Activated CD4-positive, alpha-beta T cell treated with anti-CD3 and anti-CD28 coated beads, Interleukin-2, amount 10 ng/mL, durations not matched to agents 7 days and 5 days (primary cell): ENCODE measurements at regions not wholly inside any gene's neighbourhood (a gene's known extent, or its start where the extent isn't known, plus 50 kb on each side); places are given as distances from the start of the nearest gene placed in this dataset.

Experiments used
- CTCF ChIA-PET: fragments of 350-600 bp; sonication (Branson Sonifier 250); formaldehyde crosslinking; loops from one replicate; lab custom pipeline; 2021; ENCODE audit warnings: antibody characterized with exemption; lab: Charles Lee
- POLR2A ChIA-PET: fragments of 350-600 bp; sonication (Branson Sonifier 250); formaldehyde crosslinking; loops from one replicate; lab custom pipeline; 2021; ENCODE audit warnings: antibody characterized with exemption; lab: Charles Lee
- DNase-seq: peaks from one replicate; pipeline ENCODE4 v3.0.0-alpha.2; 2020
- H3K27ac Mint-ChIP-seq: one replicate; pipeline ENCODE4 v1.8.0; 2021; ENCODE audit warnings: mild to moderate bottlenecking, moderate library complexity, mixed read lengths
- H3K27me3 Mint-ChIP-seq: one replicate; pipeline ENCODE4 v1.8.0; 2021; ENCODE audit warnings: mixed read lengths
- H3K36me3 Mint-ChIP-seq: one replicate; pipeline ENCODE4 v1.8.0; 2021; ENCODE audit warnings: low read depth, mixed read lengths
- H3K4me1 Mint-ChIP-seq: one replicate; pipeline ENCODE4 v1.8.0; 2021; ENCODE audit warnings: mixed read lengths
- H3K4me3 Mint-ChIP-seq: one replicate; pipeline ENCODE4 v1.8.0; 2021; ENCODE audit warnings: mild to moderate bottlenecking, moderate library complexity, mixed read lengths
- H3K9me3 Mint-ChIP-seq: one replicate; pipeline ENCODE4 v1.8.0; 2021; ENCODE audit warnings: mixed read lengths

- H3K4me3 Mint-ChIP-seq, result no peak overlapping the region
- no peaks in the 10 kb centered on the region for H3K9me3 Mint-ChIP-seq
- CTCF ChIA-PET, result no interaction called here
- no peak for DNase-seq
- H3K27me3 Mint-ChIP-seq, result peaks cover 2% of the 10 kb centered on the region
- H3K36me3 Mint-ChIP-seq, result no peaks in the 10 kb centered on the region
- H3K27ac Mint-ChIP-seq, result no peak overlapping the region
- POLR2A ChIA-PET, result no interaction called here
- no peaks in the 10 kb centered on the region for H3K4me1 Mint-ChIP-seq
Observed at GRCh38 chr2:234841321-234842015, 110.3 kb upstream of the SH3BP4 start.

GRCh38 chr2:234840336-234840735, 111.5 kb upstream of the SH3BP4 start:
- ChIA-PET POLR2A (interaction anchor here (0.6 kb wide), 1 partner anchor 85 kb away, joined by 3 read pairs; no protein-coding TSS in a partner anchor), CTCF (no interaction called here)
- Mint-ChIP-seq H3K4me3 (no peak overlapping the region), H3K4me1 (no peaks in the 10 kb centered on the region), H3K36me3 (no peaks in the 10 kb centered on the region), H3K27ac (no peak overlapping the region), H3K27me3 (peaks cover 2% of the 10 kb centered on the region), H3K9me3 (no peaks in the 10 kb centered on the region)
- no peak for DNase-seq

- no peaks in the 10 kb centered on the region for H3K9me3 Mint-ChIP-seq
- no peak overlapping the region for H3K4me3 Mint-ChIP-seq
- ChIA-PET CTCF (no interaction called here), POLR2A (no interaction called here)
- peaks cover 2% of the 10 kb centered on the region for H3K27me3 Mint-ChIP-seq
- H3K36me3 Mint-ChIP-seq, result no peaks in the 10 kb centered on the region
- H3K4me1 Mint-ChIP-seq, result no peaks in the 10 kb centered on the region
- no peak overlapping the region for H3K27ac Mint-ChIP-seq
- DNase-seq, result no peak
Observed at GRCh38 chr2:234839285-234839684, 112.5 kb upstream of the SH3BP4 start.

- ChIA-PET CTCF (no interaction called here), POLR2A (no interaction called here)
- Mint-ChIP-seq H3K4me3 (no peak overlapping the region), H3K27me3 (peaks cover 2% of the 10 kb centered on the region), H3K4me1 (no peaks in the 10 kb centered on the region), H3K27ac (no peak overlapping the region), H3K36me3 (no peaks in the 10 kb centered on the region), H3K9me3 (no peaks in the 10 kb centered on the region)
- no peak for DNase-seq
Observed at GRCh38 chr2:234836271-234836670, 115.5 kb upstream of the SH3BP4 start.

- H3K27ac Mint-ChIP-seq, result no peak overlapping the region
- no peaks in the 10 kb centered on the region for H3K27me3 Mint-ChIP-seq
- no peaks in the 10 kb centered on the region for H3K4me1 Mint-ChIP-seq
- H3K9me3 Mint-ChIP-seq, result no peaks in the 10 kb centered on the region
- H3K4me3 Mint-ChIP-seq, result no peak overlapping the region
- H3K36me3 Mint-ChIP-seq, result no peaks in the 10 kb centered on the region
- ChIA-PET POLR2A (no interaction called here), CTCF (no interaction called here)
- DNase-seq, result no peak
Observed at GRCh38 chr2:234835738-234836137, 116.1 kb upstream of the SH3BP4 start.

- POLR2A ChIA-PET, result no interaction called here
- H3K9me3 Mint-ChIP-seq, result no peaks in the 10 kb centered on the region
Observed at GRCh38 chr2:234834228-234834923, 117.4 kb upstream of the SH3BP4 start.

GRCh38 chr2:234830853-234831252, 121.0 kb upstream of the SH3BP4 start:
- CTCF ChIA-PET, result no interaction called here
- H3K27ac Mint-ChIP-seq, result no peak overlapping the region
- POLR2A ChIA-PET, result no interaction called here
- H3K4me1 Mint-ChIP-seq, result no peaks in the 10 kb centered on the region
- no peaks in the 10 kb centered on the region for H3K27me3 Mint-ChIP-seq
- H3K9me3 Mint-ChIP-seq, result no peaks in the 10 kb centered on the region
- H3K36me3 Mint-ChIP-seq, result no peaks in the 10 kb centered on the region
- no peak overlapping the region for H3K4me3 Mint-ChIP-seq
- DNase-seq, result no peak

More at GRCh38 chr2:234834228-234834923, 117.4 kb upstream of the SH3BP4 start:
- Mint-ChIP-seq H3K4me1 (no peaks in the 10 kb centered on the region), H3K36me3 (no peaks in the 10 kb centered on the region), H3K27me3 (no peaks in the 10 kb centered on the region), H3K27ac (no peak overlapping the region), H3K4me3 (no peak overlapping the region)
- CTCF ChIA-PET, result no interaction called here
- no peak for DNase-seq

- no peaks in the 10 kb centered on the region for H3K9me3 Mint-ChIP-seq
- no peak for DNase-seq
- H3K4me3 Mint-ChIP-seq, result no peak overlapping the region
- ChIA-PET POLR2A (no interaction called here), CTCF (no interaction called here)
- no peaks in the 10 kb centered on the region for H3K27me3 Mint-ChIP-seq
- H3K36me3 Mint-ChIP-seq, result no peaks in the 10 kb centered on the region
- H3K4me1 Mint-ChIP-seq, result no peaks in the 10 kb centered on the region
- H3K27ac Mint-ChIP-seq, result no peak overlapping the region
Observed at GRCh38 chr2:234829074-234829455, 122.8 kb upstream of the SH3BP4 start.

GRCh38 chr2:234828382-234829073, 123.3 kb upstream of the SH3BP4 start:
- CTCF ChIA-PET, result no interaction called here
- no peaks in the 10 kb centered on the region for H3K4me1 Mint-ChIP-seq
- no peak overlapping the region for H3K27ac Mint-ChIP-seq
- POLR2A ChIA-PET, result no interaction called here
- DNase-seq, result no peak
- no peaks in the 10 kb centered on the region for H3K9me3 Mint-ChIP-seq
- no peaks in the 10 kb centered on the region for H3K36me3 Mint-ChIP-seq
- H3K27me3 Mint-ChIP-seq, result no peaks in the 10 kb centered on the region
- H3K4me3 Mint-ChIP-seq, result no peak overlapping the region

- no peaks in the 10 kb centered on the region for H3K4me1 Mint-ChIP-seq
- ChIA-PET POLR2A (no interaction called here), CTCF (no interaction called here)
- H3K4me3 Mint-ChIP-seq, result no peak overlapping the region
- no peak overlapping the region for H3K27ac Mint-ChIP-seq
- H3K36me3 Mint-ChIP-seq, result no peaks in the 10 kb centered on the region
- no peak for DNase-seq
- no peaks in the 10 kb centered on the region for H3K9me3 Mint-ChIP-seq
- no peaks in the 10 kb centered on the region for H3K27me3 Mint-ChIP-seq
Observed at GRCh38 chr2:234827096-234827860, 124.5 kb upstream of the SH3BP4 start.

GRCh38 chr2:234826681-234827080, 125.1 kb upstream of the SH3BP4 start:
- no peak overlapping the region for H3K27ac Mint-ChIP-seq
- no peaks in the 10 kb centered on the region for H3K27me3 Mint-ChIP-seq
- CTCF ChIA-PET, result no interaction called here
- POLR2A ChIA-PET, result no interaction called here
- no peak overlapping the region for H3K4me3 Mint-ChIP-seq
- H3K36me3 Mint-ChIP-seq, result no peaks in the 10 kb centered on the region
- no peak for DNase-seq
- H3K4me1 Mint-ChIP-seq, result no peaks in the 10 kb centered on the region
- no peaks in the 10 kb centered on the region for H3K9me3 Mint-ChIP-seq

GRCh38 chr2:234825616-234826015, 126.2 kb upstream of the SH3BP4 start:
- ChIA-PET CTCF (interaction anchor here (0.6 kb wide), 1 partner anchor 244 kb away, joined by 4 read pairs; no protein-coding TSS in a partner anchor), POLR2A (interaction anchor here (0.6 kb wide), 1 partner anchor 926 kb away, joined by 4 read pairs; no protein-coding TSS in a partner anchor)
- no peak overlapping the region for H3K27ac Mint-ChIP-seq
- DNase-seq, result no peak
- no peaks in the 10 kb centered on the region for H3K27me3 Mint-ChIP-seq
- H3K36me3 Mint-ChIP-seq, result no peaks in the 10 kb centered on the region
- no peaks in the 10 kb centered on the region for H3K4me1 Mint-ChIP-seq
- H3K4me3 Mint-ChIP-seq, result no peak overlapping the region
- H3K9me3 Mint-ChIP-seq, result no peaks in the 10 kb centered on the region
